ENCODE measurements at regions not wholly inside any gene's neighbourhood (a gene's known extent, or its start where the extent isn't known, plus 50 kb on each side); places are given as distances from the start of the nearest gene placed in this dataset.

DNA sequence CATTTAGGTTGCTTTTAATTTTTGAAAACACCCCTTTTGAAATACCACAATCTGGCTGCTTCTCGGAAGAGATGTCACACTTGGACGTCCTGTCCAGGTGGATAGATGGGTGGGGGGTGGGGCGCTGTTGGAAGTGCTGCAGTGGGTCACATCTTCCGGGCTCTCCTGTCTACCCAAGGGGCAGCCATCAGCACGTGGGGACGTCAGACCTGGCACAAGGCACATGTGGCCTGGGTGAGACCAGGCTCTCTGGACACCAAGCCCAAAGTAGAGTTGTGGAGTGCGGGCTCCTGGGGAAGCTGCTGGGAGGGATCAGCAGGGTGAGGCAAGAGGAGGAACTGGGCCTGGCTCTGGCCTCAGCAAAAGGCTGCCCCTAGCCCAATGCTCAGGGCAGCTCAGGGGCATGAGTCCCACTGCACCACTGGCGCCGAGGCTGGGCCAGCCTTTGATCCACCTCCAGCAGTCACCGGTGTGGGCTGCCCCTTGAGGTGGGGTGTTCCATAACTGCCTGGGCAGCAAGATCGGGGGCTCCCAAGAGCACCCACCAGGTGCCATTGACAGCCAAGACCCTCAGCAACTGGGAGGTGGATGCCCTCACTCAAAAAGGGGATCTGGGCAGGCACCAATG, 68.6 kb upstream of the CCND1 start:
- no peak for DNase-seq
- WGBS (ENCODE audit: low lambda C conversion rate): 79% methylated on average over 7 of the region's 11 CpGs
- H3K9me2 ChIP-seq: no peaks in the 10 kb centered on the region
- H3K36me3 ChIP-seq (replicated peaks in 1 of 2; ENCODE audit: control insufficient read depth in 1 of 2, insufficient read depth in 2 of 2, low read length in 1 of 2): no peaks in the 10 kb centered on the region
- H3K79me2 ChIP-seq (ENCODE audit: insufficient read depth): no peaks in the 10 kb centered on the region
- peaks cover 0 to 14% of the 10 kb centered on the region in 2 experiments; a peak in 1 of 4 replicates for H3K4me1 ChIP-seq (ENCODE audit: control insufficient read depth in 1 of 2, insufficient read depth in 2 of 2, low read depth in 1 of 2, low read length in 1 of 2)
- H3K9me3 ChIP-seq: no peaks in the 10 kb centered on the region
- ChIA-PET CTCF (interaction anchor here (0.6 kb wide), 1 partner anchor 559 kb away, joined by 3 read pairs; the partner anchor contains the start of gene MRGPRF), POLR2A (no interaction called here)
- no peak overlapping the region for H2AFZ ChIP-seq (ENCODE audit: low read depth)
- no peaks in the 10 kb centered on the region for H3F3A ChIP-seq (replicated peaks; ENCODE audit: insufficient read depth)
- no peak overlapping the region for H3K27ac ChIP-seq (ENCODE audit: low read depth in 2 of 2, low read length in 1 of 2)
- H3K9ac ChIP-seq: no peak overlapping the region
- H3K4me2 ChIP-seq: no peak overlapping the region
- H3K4me3 ChIP-seq (ENCODE audit: low read depth in 2 of 2, low read length in 1 of 2): no peak overlapping the region
- no peaks in the 10 kb centered on the region for H3K27me3 ChIP-seq (ENCODE audit: insufficient read depth)
- H4K20me1 ChIP-seq (ENCODE audit: insufficient read depth): no peaks in the 10 kb centered on the region
- no peak for TF ChIP-seq ELF1 (IDR thresholded peaks at IDR 0.05)

DNA sequence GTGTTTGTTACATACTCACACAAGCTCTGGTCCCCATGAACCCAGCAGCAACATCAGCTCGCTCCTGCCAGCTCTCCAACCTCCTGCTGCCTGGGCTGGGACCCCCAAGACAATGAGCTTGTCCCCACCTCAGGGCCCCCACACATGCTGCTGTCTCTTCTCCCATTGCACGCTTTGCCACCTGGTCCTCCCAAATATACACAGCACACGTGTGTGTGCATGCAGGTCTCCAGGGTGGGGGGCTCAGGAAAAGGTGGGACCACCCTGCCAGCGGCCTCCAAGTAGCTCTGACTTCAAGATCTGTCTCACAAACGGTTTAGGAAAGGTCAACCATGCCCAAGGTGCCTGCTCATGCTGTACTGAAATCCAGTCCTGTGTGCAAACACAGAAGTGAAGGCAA, 68.1 kb upstream of the CCND1 start:
- no peak overlapping the region for H3K4me3 ChIP-seq (ENCODE audit: low read depth in 2 of 2, low read length in 1 of 2)
- H3K27ac ChIP-seq (ENCODE audit: low read depth in 2 of 2, low read length in 1 of 2): no peak overlapping the region
- no peaks in the 10 kb centered on the region for H3K9me2 ChIP-seq
- H3K9ac ChIP-seq: no peak overlapping the region
- no peak for DNase-seq
- H3K9me3 ChIP-seq: no peaks in the 10 kb centered on the region
- H3K4me2 ChIP-seq: no peak overlapping the region
- 47% methylated on average over 5 of the region's 5 CpGs for WGBS (ENCODE audit: low lambda C conversion rate)
- H3K36me3 ChIP-seq (replicated peaks in 1 of 2; ENCODE audit: control insufficient read depth in 1 of 2, insufficient read depth in 2 of 2, low read length in 1 of 2): no peaks in the 10 kb centered on the region
- H3K4me1 ChIP-seq (ENCODE audit: control insufficient read depth in 1 of 2, insufficient read depth in 2 of 2, low read depth in 1 of 2, low read length in 1 of 2): peaks cover 0 to 8% of the 10 kb centered on the region in 2 experiments; a peak in 1 of 4 replicates
- H3K79me2 ChIP-seq (ENCODE audit: insufficient read depth): no peaks in the 10 kb centered on the region
- H3K27me3 ChIP-seq (ENCODE audit: insufficient read depth): no peaks in the 10 kb centered on the region
- no peaks in the 10 kb centered on the region for H3F3A ChIP-seq (replicated peaks; ENCODE audit: insufficient read depth)
- no peak overlapping the region for H2AFZ ChIP-seq (ENCODE audit: low read depth)
- TF ChIP-seq FOXM1 (IDR thresholded peaks at IDR 0.05; ENCODE audit: low read depth) (no peak), RXRA (IDR thresholded peaks at IDR 0.05; ENCODE audit: borderline replicate concordance, low read depth) (no peak), GATA2 (CRISPR knock-in tag; IDR thresholded peaks at IDR 0.05) (no peak), RCOR1 (IDR thresholded peaks at IDR 0.05; ENCODE audit: low read length) (no peak), EP300 (IDR thresholded peaks at IDR 0.05; ENCODE audit: borderline replicate concordance in 1 of 2, low read depth in 1 of 2, low read length in 1 of 2) (no peak), TAF1 (IDR thresholded peaks at IDR 0.05; ENCODE audit: borderline replicate concordance, low read depth, low read length) (no peak), FOXJ3 (CRISPR knock-in tag; IDR thresholded peaks at IDR 0.05) (no peak)
- TF ChIP-seq, protein P1, sequence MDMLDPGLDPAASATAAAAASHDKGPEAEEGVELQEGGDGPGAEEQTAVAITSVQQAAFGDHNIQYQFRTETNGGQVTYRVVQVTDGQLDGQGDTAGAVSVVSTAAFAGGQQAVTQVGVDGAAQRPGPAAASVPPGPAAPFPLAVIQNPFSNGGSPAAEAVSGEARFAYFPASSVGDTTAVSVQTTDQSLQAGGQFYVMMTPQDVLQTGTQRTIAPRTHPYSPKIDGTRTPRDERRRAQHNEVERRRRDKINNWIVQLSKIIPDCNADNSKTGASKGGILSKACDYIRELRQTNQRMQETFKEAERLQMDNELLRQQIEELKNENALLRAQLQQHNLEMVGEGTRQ (IDR thresholded peaks at IDR 0.05; ENCODE audit: borderline replicate concordance, low read depth, low read length): no peak
- TF ChIP-seq, protein P2, sequence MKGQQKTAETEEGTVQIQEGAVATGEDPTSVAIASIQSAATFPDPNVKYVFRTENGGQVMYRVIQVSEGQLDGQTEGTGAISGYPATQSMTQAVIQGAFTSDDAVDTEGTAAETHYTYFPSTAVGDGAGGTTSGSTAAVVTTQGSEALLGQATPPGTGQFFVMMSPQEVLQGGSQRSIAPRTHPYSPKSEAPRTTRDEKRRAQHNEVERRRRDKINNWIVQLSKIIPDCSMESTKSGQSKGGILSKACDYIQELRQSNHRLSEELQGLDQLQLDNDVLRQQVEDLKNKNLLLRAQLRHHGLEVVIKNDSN (IDR thresholded peaks at IDR 0.05; ENCODE audit: borderline replicate concordance, low read depth): no peak
- TF ChIP-seq, protein P3, sequence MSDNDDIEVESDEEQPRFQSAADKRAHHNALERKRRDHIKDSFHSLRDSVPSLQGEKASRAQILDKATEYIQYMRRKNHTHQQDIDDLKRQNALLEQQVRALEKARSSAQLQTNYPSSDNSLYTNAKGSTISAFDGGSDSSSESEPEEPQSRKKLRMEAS (IDR thresholded peaks at IDR 0.05; ENCODE audit: low read depth): no peak
- H4K20me1 ChIP-seq (ENCODE audit: insufficient read depth): no peaks in the 10 kb centered on the region
- ChIA-PET POLR2A (no interaction called here), CTCF (no interaction called here)
